Heart right ventricle (tissue), 16 donors: ENCODE measurements at regions not wholly inside any gene's neighbourhood (a gene's known extent, or its start where the extent isn't known, plus 50 kb on each side); places are given as distances from the start of the nearest gene placed in this dataset.

ENCODE experiments used
- ATAC-seq, 8 donors: fragments of 200-7000 bp; cut with Tn5 transposase; one replicate each; pipeline ENCODE4 v1.9.1; 2020; ENCODE audit warnings: mild to moderate bottlenecking in 8 of 8, moderate library complexity in 8 of 8, moderate number of reproducible peaks in 1 of 8
- DNase-seq, 2 donors: peaks; one replicate each; pipeline ENCODE4 v3.0.0-alpha.2; 2020
- H3K27ac ChIP-seq, 10 donors: fragments of 200-600 bp; sonication (generic) in 2 of 10; one replicate each; pipeline versions ENCODE4 v1.5.0 to v1.8.0; 2020 to 2022; ENCODE audit warnings: mild to moderate bottlenecking in 3 of 10
- H3K27me3 ChIP-seq, 7 donors: fragments of 200-600 bp; one replicate each; pipeline ENCODE4 v1.8.0; 2021 to 2022; ENCODE audit warnings: mild to moderate bottlenecking in 2 of 7
- H3K36me3 ChIP-seq, 9 donors: fragments of 200-600 bp; sonication (generic) in 1 of 9; one replicate each; pipeline versions ENCODE4 v1.5.0 to v1.8.0; 2020 to 2022; ENCODE audit warnings: mild to moderate bottlenecking in 2 of 9
- H3K4me1 ChIP-seq, 9 donors: fragments of 200-600 bp; sonication (generic) in 1 of 9; one replicate each; pipeline versions ENCODE4 v1.5.0 to v1.8.0; 2020 to 2022; ENCODE audit warnings: mild to moderate bottlenecking in 4 of 9
- H3K4me3 ChIP-seq, 10 donors: fragments of 200-600 bp; sonication (generic) in 2 of 10; one replicate each; pipeline versions ENCODE4 v1.5.0 to v1.8.0; 2020 to 2022; ENCODE audit warnings: mild to moderate bottlenecking in 7 of 10, moderate library complexity in 2 of 10
- H3K9me3 ChIP-seq, 11 donors: fragments of 200-600 bp in 10 of 11; sonication (generic) in 2 of 11; one replicate each; pipeline versions ENCODE4 v1.5.0 to v1.8.0; 2013 to 2022; ENCODE audit warnings: mild to moderate bottlenecking in 2 of 11, control low read depth in 1 of 11, moderate library complexity in 1 of 11
- WGBS, 2 donors: extraction: QIAGEN DNeasy Blood & Tissue Kit; methylation state at CpG; one replicate each; pipeline ENCODE4 v1.1.7; 2013; ENCODE audit warnings: inconsistent platforms in 1 of 2; 5-methylcytosine and 5-hydroxymethylcytosine counted together
- intact Hi-C, 10 donors: fragments of 100-400 bp; cut with DNase I; formaldehyde crosslinking; loops; one replicate each; pipeline versions ENCODE4 v1.11.1 to v1.14.2; 2022
- TF ChIP-seq, protein P1 (sequence below), 9 donors: fragments of 200-600 bp; sonication (generic) in 2 of 9; IDR thresholded peaks; one replicate each; pipeline versions ENCODE4 v1.5.0 to v1.8.0; 2021 to 2022; ENCODE audit warnings: antibody characterized with exemption in 9 of 9, mild to moderate bottlenecking in 5 of 9, moderate library complexity in 1 of 9
- donor health status: Arrhythmogenic right ventricular cardiomyopathy.
- donor health status: ischemic (EF 13 %, LVEDD 7.1; RV severe dilation, severe dysfunction).
- donor health status: healthy with polysubstance abuse.
- donor health status: DM: no; HTN: yes; CAD: no.
- donor health status: DM: no; HTN: no; CAD: no.
- donor health status: ischemic (EF 25% LVEDD 6.9; RV normal size, moderate dysfunction).
- donor health status: ischemic (EF 25% LVEDD 5.7; RV mildly dilated, moderate dysfunction).
- donor health status: healthy.
- donor health status: DM: yes; HTN: yes; CAD: no.
- donor health status: Ischemic cardiomyopathy.
- donor health status: ischemic (EF 35%, LVEDD 5.7; RV mildly dilated, moderate dysfunction).
- donor health status: nonischemic (EF 11% LVEDD 7.7; RV severe dilation, severe dysfunction).
- donor health status: DM: yes; HTN: yes; CAD: no.
- donor health status: PGD.
- donor health status: ischemic (EF 29% LVEDD 5.4; RV normal size, mild dysfunction).
- donor health status: nonischemic (EF 23%, LVEDD 6.1; RV moderate dilation, normal function).

DNA sequence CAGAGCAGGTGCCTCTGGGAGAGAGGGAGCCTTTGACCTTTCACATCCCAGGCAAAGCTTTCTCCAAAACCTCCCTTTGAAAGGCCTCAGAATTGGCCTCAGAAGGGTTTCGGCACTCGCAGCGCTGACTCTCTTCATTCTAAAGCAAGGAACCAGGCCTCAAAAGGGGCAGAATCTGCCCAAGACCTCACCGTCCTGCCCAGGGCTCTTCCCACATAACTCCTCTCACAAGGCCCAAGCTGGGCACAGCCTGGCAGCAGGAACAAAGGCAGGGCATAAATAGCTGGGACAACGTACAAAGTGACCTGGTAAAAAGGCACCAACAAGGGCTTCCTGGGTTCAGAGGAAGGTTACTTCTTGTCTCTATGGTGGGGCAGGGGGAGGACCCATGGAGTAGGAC is 166.3 kb upstream of the FSTL4 start:
- TF ChIP-seq, protein P1, sequence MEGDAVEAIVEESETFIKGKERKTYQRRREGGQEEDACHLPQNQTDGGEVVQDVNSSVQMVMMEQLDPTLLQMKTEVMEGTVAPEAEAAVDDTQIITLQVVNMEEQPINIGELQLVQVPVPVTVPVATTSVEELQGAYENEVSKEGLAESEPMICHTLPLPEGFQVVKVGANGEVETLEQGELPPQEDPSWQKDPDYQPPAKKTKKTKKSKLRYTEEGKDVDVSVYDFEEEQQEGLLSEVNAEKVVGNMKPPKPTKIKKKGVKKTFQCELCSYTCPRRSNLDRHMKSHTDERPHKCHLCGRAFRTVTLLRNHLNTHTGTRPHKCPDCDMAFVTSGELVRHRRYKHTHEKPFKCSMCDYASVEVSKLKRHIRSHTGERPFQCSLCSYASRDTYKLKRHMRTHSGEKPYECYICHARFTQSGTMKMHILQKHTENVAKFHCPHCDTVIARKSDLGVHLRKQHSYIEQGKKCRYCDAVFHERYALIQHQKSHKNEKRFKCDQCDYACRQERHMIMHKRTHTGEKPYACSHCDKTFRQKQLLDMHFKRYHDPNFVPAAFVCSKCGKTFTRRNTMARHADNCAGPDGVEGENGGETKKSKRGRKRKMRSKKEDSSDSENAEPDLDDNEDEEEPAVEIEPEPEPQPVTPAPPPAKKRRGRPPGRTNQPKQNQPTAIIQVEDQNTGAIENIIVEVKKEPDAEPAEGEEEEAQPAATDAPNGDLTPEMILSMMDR (IDR thresholded peaks at IDR 0.05) = no peak
- peaks cover 0 to 4% (median 0%) of the 10 kb centered on the region in 9 donors for H3K4me1 ChIP-seq
- H3K36me3 ChIP-seq = no peaks in the 10 kb centered on the region
- no peaks in the 10 kb centered on the region for H3K27me3 ChIP-seq
- no peak for ATAC-seq
- no peak overlapping the region for H3K4me3 ChIP-seq
- H3K27ac ChIP-seq = no peak overlapping the region
- intact Hi-C loops = loop anchor here in 1 of 10 donors (10.0 kb wide), 1 partner anchor 86 kb away; no protein-coding TSS in a partner anchor
- no peak for DNase-seq
- no peaks in the 10 kb centered on the region for H3K9me3 ChIP-seq
- WGBS, 2 donors = 77 to 84% methylated on average over 5 of the region's 5 CpGs

DNA sequence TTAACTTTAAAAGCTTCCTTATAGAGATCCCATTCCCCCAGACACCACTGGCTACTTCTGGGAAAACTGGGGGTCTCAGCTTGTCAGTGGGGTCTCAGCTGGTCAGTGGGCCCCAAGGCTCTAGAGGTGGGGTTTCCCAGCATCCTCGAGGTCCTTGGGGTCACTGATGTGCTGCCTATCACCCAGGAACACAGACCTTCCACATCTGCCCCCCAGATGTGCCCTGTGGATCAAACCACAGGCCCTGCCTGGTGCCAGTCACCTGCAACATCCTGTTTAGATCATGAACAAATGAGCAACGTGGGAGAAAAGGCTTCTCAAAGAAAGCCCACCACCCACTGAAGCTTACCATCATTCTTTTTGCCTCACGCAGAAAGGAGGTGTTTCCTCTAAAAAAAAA is 165.6 kb upstream of the FSTL4 start:
- Histone ChIP-seq H3K36me3 (no peaks in the 10 kb centered on the region), H3K4me1 (peaks cover 0 to 4% (median 0%) of the 10 kb centered on the region in 9 donors), H3K9me3 (no peaks in the 10 kb centered on the region), H3K27me3 (no peaks in the 10 kb centered on the region), H3K4me3 (no peak overlapping the region), H3K27ac (no peak overlapping the region)
- WGBS, 2 donors = 59 to 60% methylated on average over 3 of the region's 3 CpGs
- ATAC-seq (no peak), DNase-seq (no peak)
- intact Hi-C loops = loop anchor here in 1 of 10 donors (10.0 kb wide), 1 partner anchor 87 kb away; no protein-coding TSS in a partner anchor
- TF ChIP-seq, protein P1 (IDR thresholded peaks at IDR 0.05) = no peak

DNA sequence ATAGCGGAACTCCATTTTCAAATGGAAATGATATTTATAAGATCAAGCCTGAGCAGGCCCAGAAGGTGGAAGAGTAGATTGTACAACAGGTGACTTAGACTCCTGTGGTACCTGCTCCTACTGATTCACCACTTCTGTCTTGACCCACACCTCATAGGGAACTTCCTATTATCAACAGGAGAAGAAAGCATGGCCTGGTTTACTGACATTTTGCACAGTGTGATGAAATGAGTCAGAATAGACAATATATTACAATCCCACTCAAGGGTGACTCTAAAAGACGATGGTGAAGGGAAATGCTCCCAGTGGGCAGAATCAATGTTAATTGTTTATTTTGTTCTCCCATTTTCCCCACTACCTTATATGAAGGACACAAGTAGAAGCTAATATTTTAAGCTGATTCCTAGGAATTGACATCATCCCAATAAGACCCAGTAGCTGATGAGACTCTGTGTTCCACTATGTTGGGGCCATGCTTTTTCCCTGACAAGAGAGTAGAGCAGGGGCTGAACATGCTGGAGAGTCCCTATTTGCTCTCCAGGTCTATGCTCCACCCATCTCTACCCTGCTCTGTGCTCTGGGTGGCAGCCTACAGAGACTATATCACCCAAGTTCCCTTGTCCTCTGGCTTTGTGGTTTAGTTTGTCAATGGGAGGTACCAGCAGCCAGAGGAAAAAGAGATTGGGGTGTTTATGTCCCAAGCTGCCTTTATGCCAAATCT is 163.4 kb upstream of the FSTL4 start:
- TF ChIP-seq, protein P1 (IDR thresholded peaks at IDR 0.05) = no peak
- intact Hi-C loops = loop anchor here in 1 of 10 donors (10.0 kb wide), 1 partner anchor 89 kb away; no protein-coding TSS in a partner anchor

DNA sequence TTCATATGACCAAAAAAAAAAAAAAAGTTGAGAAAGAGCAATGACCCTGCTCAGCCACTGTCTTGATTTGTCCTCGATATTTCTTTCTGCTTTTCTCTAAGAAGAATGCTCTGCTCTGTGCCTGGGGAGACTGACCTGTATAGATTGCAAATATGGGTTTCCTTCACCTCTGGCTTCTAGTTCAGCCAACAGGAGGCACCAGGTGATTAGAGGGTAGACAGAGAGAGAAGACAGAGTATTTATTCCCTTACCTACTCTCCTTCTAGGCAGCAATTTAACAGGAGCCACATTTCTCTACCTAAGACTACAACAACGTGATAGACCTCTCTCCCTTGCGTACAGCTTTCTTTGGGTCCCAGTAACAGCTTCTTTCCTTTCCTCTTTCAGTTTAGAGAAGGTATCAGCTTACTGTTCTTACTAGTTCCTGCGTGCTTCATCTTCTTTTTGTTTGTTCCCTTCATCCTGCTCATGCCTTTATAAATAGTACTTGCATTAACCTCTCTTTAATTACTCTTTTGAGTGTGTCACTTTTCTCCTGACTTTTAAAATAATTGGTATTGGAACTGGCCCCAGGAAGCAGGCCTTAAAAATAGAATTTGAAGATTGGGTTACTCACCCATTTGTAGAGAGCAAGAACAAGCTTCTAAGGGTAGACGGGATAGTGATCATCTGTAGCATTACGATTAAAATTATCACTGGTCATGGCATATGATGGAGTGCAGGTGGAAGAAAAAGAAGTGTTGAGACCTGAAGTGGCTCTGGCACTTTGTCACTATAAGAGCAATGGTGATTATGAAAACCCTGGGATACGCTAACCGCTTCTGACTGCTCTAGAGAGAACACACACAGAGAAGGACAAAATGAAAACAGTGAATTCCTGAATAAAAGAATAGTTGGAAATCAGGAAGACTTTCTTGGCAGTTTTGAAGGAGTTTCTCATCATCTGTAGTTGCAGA is 161.2 kb upstream of the FSTL4 start:
- intact Hi-C loops = loop anchor here in 1 of 10 donors (10.0 kb wide), 1 partner anchor 91 kb away; no protein-coding TSS in a partner anchor
- H3K27ac ChIP-seq = no peak overlapping the region
- ATAC-seq = peak in 4 of 8 donors; percentile 64 to 88 (median 72)

More for the DNA sequence above, 163.4 kb upstream of the FSTL4 start:
- DNase-seq (no peak), ATAC-seq (no peak)
- H3K4me1 ChIP-seq = peaks cover 0 to 1% (median 0%) of the 10 kb centered on the region in 9 donors
- peaks cover 0 to 9% (median 3%) of the 10 kb centered on the region in 11 donors for H3K9me3 ChIP-seq
- no peaks in the 10 kb centered on the region for H3K36me3 ChIP-seq
- WGBS, 2 donors = 81 to 83% methylated on average over 2 of the region's 2 CpGs
- H3K27ac ChIP-seq = no peak overlapping the region
- peaks cover 0 to 13% (median 3%) of the 10 kb centered on the region in 7 donors for H3K27me3 ChIP-seq
- no peak overlapping the region for H3K4me3 ChIP-seq

More for the DNA sequence above, 161.2 kb upstream of the FSTL4 start:
- no peaks in the 10 kb centered on the region for H3K4me1 ChIP-seq
- DNase-seq = no peak
- 52 to 62% methylated on average over 8 of the region's 8 CpGs for WGBS, 2 donors
- peaks cover 0 to 12% (median 3%) of the 10 kb centered on the region in 11 donors for H3K9me3 ChIP-seq
- TF ChIP-seq, protein P1 (IDR thresholded peaks at IDR 0.05) = peak in 4 of 9 donors; percentile 14 to 35 (median 23)
- peaks cover 0 to 17% (median 5%) of the 10 kb centered on the region in 7 donors for H3K27me3 ChIP-seq
- no peaks in the 10 kb centered on the region for H3K36me3 ChIP-seq
- no peak overlapping the region for H3K4me3 ChIP-seq
